SK-N-SH (cell line): ENCODE measurements at regions not wholly inside any gene's neighbourhood (a gene's known extent, or its start where the extent isn't known, plus 50 kb on each side); places are given as distances from the start of the nearest gene placed in this dataset.

ENCODE experiments used
- CTCF ChIA-PET: fragments of 300-600, 350-600 bp; formaldehyde crosslinking; extraction: SDS; loops from one replicate; lab custom pipeline; 2021; lab: Yijun Ruan, JAX
- POLR2A ChIA-PET: fragments of 350-600 bp; sonication (Branson Sonifier 250); formaldehyde crosslinking; extraction: SDS; loops from one replicate; lab custom pipeline; 2020; ENCODE audit warnings: antibody characterized with exemption, inconsistent platforms; lab: Yijun Ruan, JAX
- DNase-seq: peaks from one replicate; pipeline ENCODE4 v3.0.0; 2012
- H2AFZ ChIP-seq: fragments of 200-600 bp; sonication (generic); 2 replicates; pipeline ENCODE4 v1.8.1; 2016; ENCODE audit warnings: antibody characterized with exemption, mild to moderate bottlenecking, low read depth
- H3F3A ChIP-seq: fragments of 200-600 bp; sonication (generic); replicated peaks from 2 replicates; pipeline ENCODE3; 2016; ENCODE audit warnings: antibody characterized with exemption, mild to moderate bottlenecking; ENCODE audit not compliant: insufficient read depth
- H3K27ac ChIP-seq, 2 experiments: fragments of 200-500 bp in 1 of 2; fragments of 200-600 bp in 1 of 2; sonication (Bioruptor generic) in 1 of 2; sonication (generic), shearing (Covaris generic) in 1 of 2; 2 replicates each; pipeline versions ENCODE4 v1.5.1 to v1.6.1; 2014 to 2016; ENCODE audit warnings: low read depth in 2 of 2, inconsistent platforms in 1 of 2, low read length in 1 of 2, mild to moderate bottlenecking in 1 of 2, mixed read lengths in 1 of 2
- H3K27me3 ChIP-seq: fragments of 200-600 bp; sonication (generic), shearing (Covaris generic); 2 replicates; pipeline ENCODE4 v1.6.1; 2016; ENCODE audit warnings: mixed run types; ENCODE audit not compliant: insufficient read depth
- H3K36me3 ChIP-seq, 2 experiments: fragments of 200-500 bp in 1 of 2; fragments of 200-600 bp in 1 of 2; sonication (Bioruptor generic) in 1 of 2; sonication (generic) in 1 of 2; replicated peaks in 1 of 2; 2 replicates each; pipeline versions ENCODE3 to v1.5.1; 2014 to 2016; ENCODE audit warnings: low read length in 1 of 2, mild to moderate bottlenecking in 1 of 2; ENCODE audit not compliant: insufficient read depth in 2 of 2, control insufficient read depth in 1 of 2
- H3K4me1 ChIP-seq, 2 experiments: fragments of 200-500 bp in 1 of 2; fragments of 200-600 bp in 1 of 2; sonication (Bioruptor generic) in 1 of 2; sonication (generic), shearing (Covaris generic) in 1 of 2; 2 replicates each; pipeline versions ENCODE4 v1.5.1 to v1.6.1; 2014 to 2016; ENCODE audit warnings: low read depth in 1 of 2, low read length in 1 of 2, mixed run types in 1 of 2; ENCODE audit not compliant: insufficient read depth in 2 of 2, control insufficient read depth in 1 of 2
- H3K4me2 ChIP-seq: fragments of 200-600 bp; sonication (generic), shearing (Covaris generic); 2 replicates; pipeline ENCODE4 v1.6.1; 2017; ENCODE audit warnings: mixed run types
- H3K4me3 ChIP-seq, 2 experiments: fragments of 200-500 bp in 1 of 2; fragments of 200-600 bp in 1 of 2; sonication (Bioruptor generic) in 1 of 2; sonication (generic), shearing (Covaris generic) in 1 of 2; 2 replicates each; pipeline versions ENCODE4 v1.5.1 to v1.8.1; 2014 to 2016; ENCODE audit warnings: low read depth in 2 of 2, inconsistent platforms in 1 of 2, low read length in 1 of 2, mild to moderate bottlenecking in 1 of 2, mixed read lengths in 1 of 2, moderate library complexity in 1 of 2
- H3K79me2 ChIP-seq: fragments of 200-600 bp; sonication (generic); 2 replicates; pipeline ENCODE4 v1.8.1; 2017; ENCODE audit warnings: mild to moderate bottlenecking; ENCODE audit not compliant: insufficient read depth
- H3K9ac ChIP-seq: fragments of 200-600 bp; sonication (generic); 2 replicates; pipeline ENCODE4 v1.6.1; 2017; ENCODE audit warnings: mixed run types
- H3K9me2 ChIP-seq: fragments of 200-600 bp; sonication (generic); 2 replicates; pipeline ENCODE4 v1.6.1; 2017; ENCODE audit warnings: mixed run types
- H3K9me3 ChIP-seq: fragments of 200-600 bp; sonication (generic); 2 replicates; pipeline ENCODE4 v1.6.1; 2017; ENCODE audit warnings: mixed run types, mild to moderate bottlenecking, moderate library complexity
- H4K20me1 ChIP-seq: fragments of 200-600 bp; sonication (generic); 2 replicates; pipeline ENCODE4 v1.6.1; 2017; ENCODE audit warnings: mild to moderate bottlenecking, mixed run types; ENCODE audit not compliant: insufficient read depth
- EP300 ChIP-seq, 2 experiments: IDR thresholded peaks; 2 replicates each; pipeline versions ENCODE4 v1.4.0 to v1.6.1; 2012; ENCODE audit warnings: borderline replicate concordance in 1 of 2, low read depth in 1 of 2, low read length in 1 of 2
- EZH2phosphoT487 ChIP-seq: fragments of 200-600 bp; sonication (generic); IDR thresholded peaks from 2 replicates; pipeline ENCODE4 v1.6.1; 2017; ENCODE audit warnings: low read depth, mixed run types, mild to moderate bottlenecking, antibody characterized with exemption, moderate library complexity, borderline replicate concordance
- FOSL2 ChIP-seq: IDR thresholded peaks from 2 replicates; pipeline ENCODE4 v1.4.0; 2012; ENCODE audit warnings: low read depth, mild to moderate bottlenecking, moderate library complexity, borderline replicate concordance
- FOXJ3 ChIP-seq: sonication (generic); formaldehyde crosslinking; IDR thresholded peaks from 2 replicates; pipeline ENCODE4 v1.5.1; 2020; ENCODE audit warnings: mild to moderate bottlenecking, missing genetic modification reagents
- GABPA ChIP-seq: IDR thresholded peaks from 2 replicates; pipeline ENCODE4 v1.4.0; 2012; ENCODE audit warnings: low read depth, mild to moderate bottlenecking
- GATA2 ChIP-seq: sonication (generic); formaldehyde crosslinking; IDR thresholded peaks from 2 replicates; pipeline ENCODE4 v1.5.0; 2020; ENCODE audit warnings: mild to moderate bottlenecking, missing genetic modification reagents
- MAX ChIP-seq: IDR thresholded peaks from 2 replicates; pipeline ENCODE4 v1.4.0; 2012; ENCODE audit warnings: low read depth
- MEF2A ChIP-seq: IDR thresholded peaks from 2 replicates; pipeline ENCODE4 v1.4.0; 2012; ENCODE audit warnings: low read depth, borderline replicate concordance
- NFIC ChIP-seq: IDR thresholded peaks from 2 replicates; pipeline ENCODE4 v1.4.0; 2012; ENCODE audit warnings: borderline replicate concordance
- NRF1 ChIP-seq: IDR thresholded peaks from 2 replicates; pipeline ENCODE4 v1.6.1; 2012; ENCODE audit warnings: low read depth, mild to moderate bottlenecking, low read length
- PBX3 ChIP-seq: IDR thresholded peaks from 2 replicates; pipeline ENCODE4; 2012
- RAD21 ChIP-seq: IDR thresholded peaks from 2 replicates; pipeline ENCODE4 v1.6.1; 2012; ENCODE audit warnings: mild to moderate bottlenecking, low read length
- REST ChIP-seq: IDR thresholded peaks from 2 replicates; pipeline ENCODE4 v1.6.1; 2012; ENCODE audit warnings: mild to moderate bottlenecking, low read depth, low read length, moderate library complexity
- RXRA ChIP-seq: IDR thresholded peaks from 2 replicates; pipeline ENCODE4 v1.4.0; 2012; ENCODE audit warnings: low read depth, mild to moderate bottlenecking, borderline replicate concordance
- SMC3 ChIP-seq: IDR thresholded peaks from 2 replicates; pipeline ENCODE4 v1.6.1; 2012; ENCODE audit warnings: low read depth, low read length, improper control_type of control experiment
- TAF1 ChIP-seq: IDR thresholded peaks from 2 replicates; pipeline ENCODE4 v1.6.1; 2012; ENCODE audit warnings: low read depth, mild to moderate bottlenecking, low read length, moderate library complexity, borderline replicate concordance
- TCF12 ChIP-seq: IDR thresholded peaks from 2 replicates; pipeline ENCODE4 v1.4.0; 2012
- TEAD4 ChIP-seq: IDR thresholded peaks from 2 replicates; pipeline ENCODE4 v1.4.0; 2012; ENCODE audit warnings: mild to moderate bottlenecking, borderline replicate concordance; ENCODE audit not compliant: insufficient read depth
- USF1 ChIP-seq: IDR thresholded peaks from 2 replicates; pipeline ENCODE4 v1.4.0; 2012; ENCODE audit warnings: low read depth, borderline replicate concordance
- WGBS: methylation state at CpG from one replicate; pipeline ENCODE4 v1.1.6; 2017; ENCODE audit warnings: low lambda C conversion rate; 5-methylcytosine and 5-hydroxymethylcytosine counted together

GRCh38 chr13:82658811-82659210, 1223.5 kb downstream of the SLITRK1 start:
- no peak overlapping the region for H3K9ac ChIP-seq
- DNase-seq = no peak
- H3K27ac ChIP-seq = no peak overlapping the region
- H3K4me3 ChIP-seq = no peak overlapping the region
- 0% methylated on average over 1 of the region's 1 CpG for WGBS
- H3K79me2 ChIP-seq = no peaks in the 10 kb centered on the region
- H3K36me3 ChIP-seq = no peaks in the 10 kb centered on the region
- H3K9me2 ChIP-seq = no peaks in the 10 kb centered on the region
- ChIA-PET CTCF (no interaction called here), POLR2A (interaction anchor here (0.7 kb wide), 1 partner anchor 1221 kb away, joined by 3 read pairs; no protein-coding TSS in a partner anchor)
- no peaks in the 10 kb centered on the region for H3K9me3 ChIP-seq
- H4K20me1 ChIP-seq = no peaks in the 10 kb centered on the region
- H2AFZ ChIP-seq = no peak overlapping the region
- H3K27me3 ChIP-seq = peaks cover 9% of the 10 kb centered on the region; the same call in 1 of the 2 replicates
- no peak overlapping the region for H3K4me2 ChIP-seq
- H3F3A ChIP-seq = no peaks in the 10 kb centered on the region
- H3K4me1 ChIP-seq = no peaks in the 10 kb centered on the region; a peak in 1 of 4 replicates
- TF ChIP-seq SMC3 = no peak
- TF ChIP-seq TCF12 = no peak
- TF ChIP-seq EP300 (IDR thresholded peaks at IDR 0.05; ENCODE audit: borderline replicate concordance in 1 of 2, low read depth in 1 of 2, low read length in 1 of 2) = no peak
- no peak for TF ChIP-seq NRF1
- TF ChIP-seq PBX3 = no peak
- no peak for TF ChIP-seq MEF2A
- no peak for TF ChIP-seq FOSL2
- TF ChIP-seq RAD21 = no peak
- no peak for TF ChIP-seq NFIC
- TF ChIP-seq TAF1 = no peak
- no peak for TF ChIP-seq FOXJ3 (CRISPR knock-in tag)
- TF ChIP-seq GATA2 = no peak
- TF ChIP-seq RXRA = no peak
- TF ChIP-seq MAX = no peak
- TF ChIP-seq REST = no peak

- Histone ChIP-seq H2AFZ (no peak overlapping the region), H3K36me3 (no peaks in the 10 kb centered on the region), H3K9ac (no peak overlapping the region), H3K27me3 (peaks cover 9% of the 10 kb centered on the region; the same call in 1 of the 2 replicates), H3K4me3 (no peak overlapping the region), H3F3A (no peaks in the 10 kb centered on the region), H3K9me3 (no peaks in the 10 kb centered on the region), H3K9me2 (no peaks in the 10 kb centered on the region), H3K4me2 (no peak overlapping the region), H3K79me2 (no peaks in the 10 kb centered on the region), H3K4me1 (no peaks in the 10 kb centered on the region; a peak in 1 of 4 replicates), H3K27ac (no peak overlapping the region), H4K20me1 (no peaks in the 10 kb centered on the region)
- CTCF ChIA-PET = no interaction called here
- no peak for DNase-seq
- WGBS = 5% methylated on average over 3 of the region's 3 CpGs
- POLR2A ChIA-PET = no interaction called here
- TF ChIP-seq GABPA (no peak), TEAD4 (no peak), USF1 (no peak), EZH2phosphoT487 (no peak), PBX3 (no peak), FOSL2 (no peak)
These were observed 1224.8 kb downstream of the SLITRK1 start for GRCh38 chr13:82657471-82657870.
